BLaER1 treated with 17β-estradiol and CSF1 and Interleukin-3, amounts not matched to agents 10 nM and 100 nM (cell line): ENCODE measurements at regions not wholly inside any gene's neighbourhood (a gene's known extent, or its start where the extent isn't known, plus 50 kb on each side); places are given as distances from the start of the nearest gene placed in this dataset.
"Not testable (repeated sequence)": the region's sequence is repeated elsewhere in the genome, so short reads cannot be mapped to it uniquely, and the experiment has no call there.

Source experiments
- H3K27ac ChIP-seq, 11 experiments: shearing (Covaris generic); formaldehyde crosslinking; 2 replicates each; pipeline ENCODE4 v1.8.1; 2022
- H3K27me3 ChIP-seq, 11 experiments: shearing (Covaris generic); formaldehyde crosslinking; 2 replicates each; pipeline ENCODE4 v1.8.1; 2022
- H3K36me3 ChIP-seq, 11 experiments: shearing (Covaris generic); formaldehyde crosslinking; 2 replicates each; pipeline ENCODE4 v1.8.1; 2022
- H3K4me1 ChIP-seq, 10 experiments: shearing (Covaris generic); formaldehyde crosslinking; 2 replicates each; pipeline ENCODE4 v1.8.1; 2022
- H3K4me2 ChIP-seq, 11 experiments: shearing (Covaris generic); formaldehyde crosslinking; 2 replicates each; pipeline ENCODE4 v1.8.1; 2022
- H3K4me3 ChIP-seq, 10 experiments: shearing (Covaris generic); formaldehyde crosslinking; 2 replicates each; pipeline ENCODE4 v1.8.1; 2022
- H3K9ac ChIP-seq, 11 experiments: shearing (Covaris generic); formaldehyde crosslinking; 2 replicates each; pipeline ENCODE4 v1.8.1; 2022
- H3K9me3 ChIP-seq, 11 experiments: shearing (Covaris generic); formaldehyde crosslinking; replicated peaks in 1 of 11; 2 replicates each; pipeline ENCODE4 v1.8.1; 2022
- H4K20me1 ChIP-seq, 11 experiments: shearing (Covaris generic); formaldehyde crosslinking; 2 replicates each; pipeline ENCODE4 v1.8.1; 2022
- Cebpa-rat ChIP-seq, 11 experiments: shearing (Covaris generic); IDR thresholded peaks; 2 replicates each; pipeline ENCODE4 v1.8.1; 2022

DNA sequence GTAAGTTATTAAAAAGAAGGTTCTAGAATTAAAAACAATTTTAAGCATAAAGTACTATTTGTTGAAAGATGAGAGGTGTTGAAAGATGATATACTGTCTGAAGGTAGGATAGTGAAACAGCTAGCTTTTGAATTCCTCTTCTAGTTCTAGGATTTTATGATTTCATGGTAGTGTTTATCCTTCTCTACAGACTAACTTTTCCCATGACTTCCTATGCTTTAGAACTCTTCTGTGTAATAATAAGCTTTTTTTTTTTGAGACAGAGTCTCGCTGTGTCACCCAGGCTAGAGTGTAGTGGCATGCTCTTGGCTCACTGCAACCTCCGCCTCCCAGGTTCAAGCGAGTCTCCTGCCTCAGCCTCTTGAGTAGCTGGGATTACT, 96.0 kb upstream of the NUDT6 start:
- Histone ChIP-seq H3K27ac (no peak overlapping the region), H3K4me2 (no peak overlapping the region), H3K27me3 (no peaks in the 10 kb centered on the region), H3K9me3 (peaks cover 0 to 4% (median 0%) of the 10 kb centered on the region in 11 experiments; a peak in 2 of 22 replicates), H3K4me3 (no peak overlapping the region), H3K9ac (no peak overlapping the region), H3K36me3 (peaks cover 0 to 11% (median 0%) of the 10 kb centered on the region in 11 experiments; a peak in 3 of 22 replicates), H4K20me1 (no peaks in the 10 kb centered on the region), H3K4me1 (no peaks in the 10 kb centered on the region)
- TF ChIP-seq Cebpa-rat (IDR thresholded peaks at IDR 0.05) = no peak

DNA sequence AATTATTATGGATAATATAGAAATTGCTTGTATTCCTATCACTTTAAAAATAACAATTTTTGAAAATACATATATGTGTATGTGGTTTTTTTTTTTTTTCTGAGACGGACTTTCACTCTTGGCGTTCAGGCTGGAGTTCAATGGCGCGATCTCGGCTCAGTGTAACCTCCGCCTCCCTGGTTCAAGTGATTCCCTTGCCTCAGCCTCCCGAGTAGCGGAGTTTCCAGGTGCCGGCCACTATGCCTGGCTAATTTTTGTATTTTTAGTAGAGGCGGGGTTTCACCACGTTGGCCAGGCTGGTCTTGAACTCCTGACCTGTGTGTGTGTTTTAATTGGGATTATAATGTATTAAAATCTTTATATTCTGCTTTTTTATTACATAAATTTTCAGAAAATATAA, 97.9 kb upstream of the NUDT6 start:
- no peaks in the 10 kb centered on the region for H3K4me1 ChIP-seq
- no peak for TF ChIP-seq Cebpa-rat (IDR thresholded peaks at IDR 0.05)
- H3K9me3 ChIP-seq = peaks cover 0 to 4% (median 0%) of the 10 kb centered on the region in 11 experiments; a peak in 2 of 22 replicates
- no peak overlapping the region for H3K4me3 ChIP-seq
- no peaks in the 10 kb centered on the region for H3K27me3 ChIP-seq
- H4K20me1 ChIP-seq = no peaks in the 10 kb centered on the region
- no peak overlapping the region for H3K9ac ChIP-seq
- no peak overlapping the region for H3K4me2 ChIP-seq
- peaks cover 0 to 11% (median 0%) of the 10 kb centered on the region in 11 experiments; a peak in 2 of 22 replicates for H3K36me3 ChIP-seq
- no peak overlapping the region for H3K27ac ChIP-seq

DNA sequence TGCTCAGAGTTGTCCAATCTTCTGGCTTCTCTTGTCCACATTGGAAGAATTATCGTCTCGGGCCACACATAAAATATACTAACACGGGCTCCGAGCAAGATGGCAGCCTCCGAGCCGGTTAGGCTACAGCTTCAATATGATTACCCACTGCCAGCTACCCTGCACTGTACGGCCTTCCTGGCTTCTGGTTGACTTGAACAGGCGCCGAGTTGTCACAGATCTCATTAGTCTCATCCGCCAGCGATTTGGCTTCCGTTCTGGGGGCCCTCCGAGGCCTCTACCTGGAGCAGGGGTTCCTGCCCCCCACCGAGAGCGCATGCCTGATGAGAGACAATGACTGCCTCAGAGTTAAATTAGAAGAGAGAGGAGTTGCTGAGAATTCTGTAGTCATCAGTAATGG, 101.2 kb upstream of the NUDT6 start:
- Histone ChIP-seq H3K4me2 (no peak overlapping the region), H3K27me3 (no peaks in the 10 kb centered on the region), H3K9me3 (no peaks in the 10 kb centered on the region; a peak in 1 of 22 replicates), H3K4me1 (peaks cover 0 to 6% (median 3%) of the 10 kb centered on the region in 10 experiments; a peak in 4 of 20 replicates), H3K36me3 (peaks cover 0 to 15% (median 5%) of the 10 kb centered on the region in 11 experiments; a peak in 11 of 22 replicates), H3K27ac (no peak overlapping the region), H3K9ac (no peak overlapping the region), H4K20me1 (no peaks in the 10 kb centered on the region), H3K4me3 (no peak overlapping the region)
- no peak for TF ChIP-seq Cebpa-rat (IDR thresholded peaks at IDR 0.05)

DNA sequence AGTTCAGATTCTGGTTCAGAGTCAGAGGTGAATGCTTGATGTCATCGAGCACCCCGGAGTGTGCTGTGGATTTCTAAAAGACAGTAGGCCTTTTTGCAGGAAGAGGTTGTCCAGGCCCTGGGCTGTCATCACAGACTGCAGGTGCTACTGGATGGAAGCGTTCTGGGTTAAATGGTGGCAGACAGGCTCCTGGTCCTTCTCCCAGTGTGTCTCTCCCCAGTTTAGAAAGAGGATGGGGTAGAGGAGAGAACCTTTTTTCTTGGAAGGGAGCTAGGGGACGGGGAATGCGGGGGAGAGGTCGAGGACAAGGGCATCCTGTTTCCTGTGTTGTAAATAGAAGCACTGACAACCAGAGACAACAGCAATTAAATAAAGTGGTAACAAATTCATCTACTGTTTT, 102.3 kb upstream of the NUDT6 start:
- H3K27ac ChIP-seq = no peak overlapping the region
- no peaks in the 10 kb centered on the region for H4K20me1 ChIP-seq
- no peaks in the 10 kb centered on the region; a peak in 1 of 22 replicates for H3K9me3 ChIP-seq
- H3K4me1 ChIP-seq = peaks cover 0 to 6% (median 3%) of the 10 kb centered on the region in 10 experiments; a peak in 4 of 20 replicates
- no peaks in the 10 kb centered on the region for H3K27me3 ChIP-seq
- TF ChIP-seq Cebpa-rat (IDR thresholded peaks at IDR 0.05) = no peak
- no peak overlapping the region for H3K4me2 ChIP-seq
- H3K4me3 ChIP-seq = no peak overlapping the region
- peaks cover 0 to 24% (median 14%) of the 10 kb centered on the region in 11 experiments; a peak in 13 of 22 replicates for H3K36me3 ChIP-seq
- H3K9ac ChIP-seq = no peak overlapping the region

DNA sequence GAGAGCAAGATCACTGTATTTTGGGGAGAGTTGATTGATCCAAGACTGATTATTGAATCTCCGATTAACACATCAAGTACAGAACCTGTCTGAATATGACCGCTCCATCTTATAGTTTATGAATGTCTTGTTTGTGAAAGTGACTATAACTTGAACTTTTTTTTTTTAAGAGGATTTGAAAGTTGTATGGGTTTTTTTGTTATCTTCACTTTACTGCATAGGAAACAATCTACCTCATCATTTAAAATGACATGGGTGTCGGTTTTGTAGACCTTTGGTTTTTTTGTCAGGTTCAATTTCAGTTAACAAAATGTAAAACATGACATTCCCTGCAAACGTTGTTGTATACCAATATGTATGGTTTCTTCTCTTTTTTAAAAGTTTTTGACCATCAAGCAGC, 103.0 kb upstream of the NUDT6 start:
- Histone ChIP-seq H3K9me3 (no peaks in the 10 kb centered on the region; a peak in 1 of 22 replicates), H3K36me3 (peaks cover 0 to 21% (median 14%) of the 10 kb centered on the region in 11 experiments; a peak in 13 of 22 replicates), H3K27ac (no peak overlapping the region), H3K4me2 (no peak overlapping the region), H3K4me3 (no peak overlapping the region), H3K4me1 (peaks cover 0 to 6% (median 3%) of the 10 kb centered on the region in 10 experiments; a peak in 4 of 20 replicates), H3K27me3 (no peaks in the 10 kb centered on the region), H3K9ac (no peak overlapping the region), H4K20me1 (no peaks in the 10 kb centered on the region)
- no peak for TF ChIP-seq Cebpa-rat (IDR thresholded peaks at IDR 0.05)

DNA sequence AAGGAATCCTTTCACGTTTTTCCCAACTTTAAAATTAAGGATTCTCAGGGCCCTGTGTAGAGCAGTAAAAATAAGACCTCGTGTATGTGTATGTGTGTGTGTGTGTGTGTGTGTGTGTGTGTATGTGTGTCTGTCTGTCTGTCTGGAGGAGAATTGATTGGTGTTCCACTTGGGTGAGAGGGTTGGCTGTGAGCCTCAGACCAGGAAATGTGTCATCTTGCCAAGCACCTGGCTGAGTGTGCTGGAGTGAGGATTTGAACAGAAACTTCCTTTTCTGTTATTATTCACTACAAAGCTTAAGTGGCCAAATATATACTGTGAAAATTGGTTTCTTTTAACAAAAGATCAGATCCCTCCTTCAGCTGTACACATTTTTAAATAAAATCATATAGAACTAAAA, 103.6 kb upstream of the NUDT6 start:
- not testable (repeated sequence) for H3K4me3 ChIP-seq, H4K20me1 ChIP-seq, H3K27me3 ChIP-seq, H3K27ac ChIP-seq, H3K4me1 ChIP-seq, H3K9ac ChIP-seq, H3K9me3 ChIP-seq
- Histone ChIP-seq H3K36me3 (peaks cover 0 to 24% (median 14%) of the 10 kb centered on the region in 11 experiments; a peak in 13 of 22 replicates), H3K4me2 (peak overlapping the region in 1 of 11 experiments; percentile 22; a peak in 1 of 22 replicates)

DNA sequence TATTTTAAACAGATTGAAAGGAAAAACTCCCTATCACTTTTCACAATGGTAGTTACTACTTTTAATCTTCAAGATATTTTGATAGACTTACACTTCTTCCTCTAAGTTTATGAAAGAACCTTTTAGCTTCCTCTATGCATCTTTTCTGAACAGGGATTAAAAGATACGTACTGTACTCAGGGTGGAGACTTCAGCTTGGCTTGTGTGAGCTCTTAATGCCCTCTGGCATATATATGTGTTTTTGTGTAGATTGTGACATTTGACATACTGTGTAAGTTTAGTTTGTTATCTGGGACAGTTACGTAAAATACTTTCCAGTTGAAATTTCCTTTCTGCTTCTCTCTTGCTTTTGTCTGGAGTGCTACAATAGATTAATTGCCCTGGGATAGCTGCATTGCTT, 109.3 kb upstream of the NUDT6 start:
- Histone ChIP-seq H3K9me3 (no peaks in the 10 kb centered on the region), H3K36me3 (peaks cover 0 to 22% (median 12%) of the 10 kb centered on the region in 11 experiments; a peak in 13 of 22 replicates)

DNA sequence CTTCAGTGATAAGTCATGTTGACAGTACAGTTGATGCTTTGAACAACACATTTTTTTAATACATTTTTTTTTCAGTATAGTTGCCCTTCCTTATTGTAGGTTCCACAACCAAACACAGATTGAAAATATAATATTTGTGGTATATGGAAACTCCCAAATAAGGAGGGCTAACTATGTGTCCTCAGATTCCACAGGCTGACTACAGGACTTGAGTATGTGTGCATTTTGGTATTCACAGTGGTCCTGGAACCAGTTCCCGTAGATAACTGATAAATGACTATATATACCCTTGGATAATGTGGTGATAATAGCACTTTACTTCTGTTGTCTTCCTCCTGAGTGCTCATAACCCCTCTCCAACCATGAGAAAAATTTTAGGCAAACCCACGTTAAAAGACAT, 111.6 kb upstream of the NUDT6 start:
- Histone ChIP-seq H3K27me3 (no peaks in the 10 kb centered on the region), H3K4me3 (no peak overlapping the region), H3K4me2 (no peak overlapping the region), H3K9me3 (no peaks in the 10 kb centered on the region), H4K20me1 (no peaks in the 10 kb centered on the region), H3K4me1 (no peaks in the 10 kb centered on the region), H3K27ac (no peak overlapping the region), H3K36me3 (peaks cover 0 to 14% (median 7%) of the 10 kb centered on the region in 11 experiments; a peak in 9 of 22 replicates), H3K9ac (no peak overlapping the region)
- no peak for TF ChIP-seq Cebpa-rat (IDR thresholded peaks at IDR 0.05)

More for the DNA sequence above, 109.3 kb upstream of the NUDT6 start:
- TF ChIP-seq Cebpa-rat (IDR thresholded peaks at IDR 0.05) = no peak
- Histone ChIP-seq H3K4me2 (no peak overlapping the region), H3K4me3 (no peak overlapping the region), H4K20me1 (no peaks in the 10 kb centered on the region), H3K27me3 (no peaks in the 10 kb centered on the region), H3K27ac (no peak overlapping the region), H3K4me1 (no peaks in the 10 kb centered on the region), H3K9ac (no peak overlapping the region)

- no peak for TF ChIP-seq Cebpa-rat (IDR thresholded peaks at IDR 0.05)
- no peaks in the 10 kb centered on the region for H4K20me1 ChIP-seq
- no peak overlapping the region for H3K27ac ChIP-seq
- H3K27me3 ChIP-seq = no peaks in the 10 kb centered on the region
- no peak overlapping the region for H3K9ac ChIP-seq
- H3K4me1 ChIP-seq = no peaks in the 10 kb centered on the region
- H3K4me2 ChIP-seq = no peak overlapping the region
- H3K4me3 ChIP-seq = no peak overlapping the region
- H3K9me3 ChIP-seq = no peaks in the 10 kb centered on the region
- H3K36me3 ChIP-seq = peaks cover 0 to 5% (median 0%) of the 10 kb centered on the region in 11 experiments; a peak in 1 of 22 replicates
These were observed 112.8 kb upstream of the NUDT6 start for GRCh38 chr4:123035239-123035638.

GRCh38 chr4:123037804-123038203, 115.4 kb upstream of the NUDT6 start:
- no peak for TF ChIP-seq Cebpa-rat (IDR thresholded peaks at IDR 0.05)
- H3K4me2 ChIP-seq = no peak overlapping the region
- H3K27me3 ChIP-seq = no peaks in the 10 kb centered on the region
- H4K20me1 ChIP-seq = no peaks in the 10 kb centered on the region
- no peaks in the 10 kb centered on the region for H3K4me1 ChIP-seq
- no peak overlapping the region for H3K4me3 ChIP-seq
- H3K36me3 ChIP-seq = peaks cover 0 to 14% (median 6%) of the 10 kb centered on the region in 11 experiments; a peak in 10 of 22 replicates
- H3K9ac ChIP-seq = no peak overlapping the region
- peaks cover 10 to 15% (median 14%) of the 10 kb centered on the region in 11 experiments; a peak in 21 of 22 replicates for H3K9me3 ChIP-seq
- H3K27ac ChIP-seq = no peak overlapping the region
